GM18517 (cell line): ENCODE measurements at regions not wholly inside any gene's neighbourhood (a gene's known extent, or its start where the extent isn't known, plus 50 kb on each side); places are given as distances from the start of the nearest gene placed in this dataset.

Experiments
- ATAC-seq: cut with Tn5 transposase; IDR thresholded peaks from one replicate; pipeline ENCODE4 v1.9.1; 2021; ENCODE audit warnings: mild to moderate bottlenecking, moderate library complexity; ENCODE audit not compliant: unreplicated experiment

GRCh38 chr20:40591536-40591935, 97.5 kb downstream of the MAFB start:
- ATAC-seq: no peak

GRCh38 chr20:40591119-40591518, 97.9 kb downstream of the MAFB start:
- no peak for ATAC-seq

- ATAC-seq: no peak
These were observed 99.5 kb downstream of the MAFB start for GRCh38 chr20:40589581-40589980.

GRCh38 chr20:40588891-40589290, 100.1 kb downstream of the MAFB start:
- no peak for ATAC-seq

- no peak for ATAC-seq
These were observed 102.0 kb downstream of the MAFB start for GRCh38 chr20:40587038-40587437.

GRCh38 chr20:40584130-40584809, 104.8 kb downstream of the MAFB start:
- no peak for ATAC-seq

GRCh38 chr20:40583636-40584035, 105.4 kb downstream of the MAFB start:
- ATAC-seq: no peak

- no peak for ATAC-seq
These were observed 105.8 kb downstream of the MAFB start for GRCh38 chr20:40583205-40583604.

GRCh38 chr20:40582531-40582930, 106.5 kb downstream of the MAFB start:
- no peak for ATAC-seq

GRCh38 chr20:40579701-40580100, 109.3 kb downstream of the MAFB start:
- ATAC-seq: no peak

GRCh38 chr20:40578961-40579360, 110.1 kb downstream of the MAFB start:
- no peak for ATAC-seq

- no peak for ATAC-seq
These were observed 113.2 kb downstream of the MAFB start for GRCh38 chr20:40575851-40576250.

GRCh38 chr20:40572251-40572650, 116.8 kb downstream of the MAFB start:
- ATAC-seq: no peak

GRCh38 chr20:40571639-40572038, 117.4 kb downstream of the MAFB start:
- ATAC-seq: no peak

GRCh38 chr20:40568200-40568599, 120.8 kb downstream of the MAFB start:
- ATAC-seq: no peak

- no peak for ATAC-seq
These were observed 123.4 kb downstream of the MAFB start for GRCh38 chr20:40565682-40566040.

GRCh38 chr20:40565001-40565681, 123.9 kb downstream of the MAFB start:
- ATAC-seq: no peak

GRCh38 chr20:40563296-40563950, 125.6 kb downstream of the MAFB start:
- ATAC-seq: no peak

GRCh38 chr20:40562031-40562430, 127.0 kb downstream of the MAFB start:
- no peak for ATAC-seq

GRCh38 chr20:40561187-40561586, 127.8 kb downstream of the MAFB start:
- no peak for ATAC-seq

GRCh38 chr20:40558212-40558611, 130.8 kb downstream of the MAFB start:
- no peak for ATAC-seq

- ATAC-seq: no peak
These were observed 137.9 kb downstream of the MAFB start for GRCh38 chr20:40551125-40551530.
